Activated T-helper 2 cell treated with anti-CD3 and anti-CD28 coated beads, Interferon-gamma antibody, Interleukin-2, Interleukin-4, amounts not matched to agents 10 μg/mL and 5 μg/mL and 100 μg/mL, durations not matched to agents 14 hours and 24 hours and 36 hours (primary cell): ENCODE measurements at regions not wholly inside any gene's neighbourhood (a gene's known extent, or its start where the extent isn't known, plus 50 kb on each side); places are given as distances from the start of the nearest gene placed in this dataset.

Source experiments
- DNase-seq: peaks from one replicate; pipeline ENCODE4 v3.0.0; 2021; ENCODE audit warnings: low spot score
- H3K27ac Mint-ChIP-seq: one replicate; pipeline ENCODE4 v1.8.0; 2021; ENCODE audit warnings: mixed read lengths
- H3K27me3 Mint-ChIP-seq: one replicate; pipeline ENCODE4 v1.8.0; 2021; ENCODE audit warnings: low read depth, mixed read lengths
- H3K36me3 Mint-ChIP-seq: one replicate; pipeline ENCODE4 v1.8.0; 2021; ENCODE audit warnings: low read depth, mixed read lengths
- H3K4me1 Mint-ChIP-seq: one replicate; pipeline ENCODE4 v1.8.0; 2021; ENCODE audit warnings: low read depth, mixed read lengths
- H3K4me3 Mint-ChIP-seq: one replicate; pipeline ENCODE4 v1.8.0; 2021; ENCODE audit warnings: low read depth, mild to moderate bottlenecking, moderate library complexity, mixed read lengths
- H3K9me3 Mint-ChIP-seq: one replicate; pipeline ENCODE4 v1.8.0; 2021; ENCODE audit warnings: mixed read lengths
- intact Hi-C: fragments of 100-400 bp; cut with micrococcal nuclease; formaldehyde crosslinking; loops from one replicate; pipeline ENCODE4 v1.15.1; 2023

- H3K4me3 Mint-ChIP-seq: peak overlapping the region; percentile 13
- H3K27ac Mint-ChIP-seq: no peak overlapping the region
- no peaks in the 10 kb centered on the region for H3K36me3 Mint-ChIP-seq
- DNase-seq: no peak
- intact Hi-C loops: no loop called here
- no peaks in the 10 kb centered on the region for H3K9me3 Mint-ChIP-seq
- peaks cover 7% of the 10 kb centered on the region for H3K4me1 Mint-ChIP-seq
- H3K27me3 Mint-ChIP-seq: peaks cover 62% of the 10 kb centered on the region
Observed at GRCh38 chr13:94968757-94969086, 256.4 kb upstream of the SOX21 start.

- H3K4me3 Mint-ChIP-seq: peak overlapping the region; percentile 13
- no peaks in the 10 kb centered on the region for H3K9me3 Mint-ChIP-seq
- H3K36me3 Mint-ChIP-seq: no peaks in the 10 kb centered on the region
- H3K4me1 Mint-ChIP-seq: peaks cover 7% of the 10 kb centered on the region
- H3K27me3 Mint-ChIP-seq: peaks cover 67% of the 10 kb centered on the region
- H3K27ac Mint-ChIP-seq: no peak overlapping the region
- intact Hi-C loops: no loop called here
- DNase-seq: no peak
Observed at GRCh38 chr13:94968040-94968756, 255.9 kb upstream of the SOX21 start.

GRCh38 chr13:94967183-94968039, 255.1 kb upstream of the SOX21 start:
- H3K27me3 Mint-ChIP-seq: peaks cover 70% of the 10 kb centered on the region
- intact Hi-C loops: no loop called here
- no peak overlapping the region for H3K27ac Mint-ChIP-seq
- no peaks in the 10 kb centered on the region for H3K9me3 Mint-ChIP-seq
- H3K4me1 Mint-ChIP-seq: peaks cover 7% of the 10 kb centered on the region
- peak overlapping the region; percentile 5 for H3K4me3 Mint-ChIP-seq
- peak; percentile 8 for DNase-seq
- no peaks in the 10 kb centered on the region for H3K36me3 Mint-ChIP-seq

DNA sequence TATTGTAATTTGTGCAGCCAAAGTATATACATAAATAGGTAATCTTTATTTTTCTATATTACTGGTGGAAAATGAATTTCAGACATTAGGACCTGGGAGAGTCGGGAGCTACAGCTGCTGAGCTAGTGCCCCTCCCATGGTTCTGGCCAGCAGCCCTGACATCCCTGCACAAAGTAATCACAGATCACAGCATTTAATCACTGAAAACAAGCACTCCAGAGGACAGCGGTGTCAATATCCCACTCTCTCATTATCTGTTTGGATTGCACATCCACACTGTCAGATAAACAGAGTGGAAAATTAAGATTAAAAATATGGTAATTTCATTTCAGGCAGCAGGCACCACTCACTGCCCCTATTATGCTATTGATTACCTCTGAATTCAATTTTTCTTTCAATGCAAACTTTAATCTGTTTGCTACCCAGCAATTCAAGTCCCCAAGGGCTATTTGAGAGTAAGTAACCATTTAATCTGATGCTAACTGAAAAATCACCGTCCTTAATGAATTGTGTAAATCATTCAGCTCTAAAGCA, 254.1 kb upstream of the SOX21 start:
- Mint-ChIP-seq H3K4me1 (peaks cover 7% of the 10 kb centered on the region), H3K27ac (no peak overlapping the region), H3K9me3 (no peaks in the 10 kb centered on the region), H3K36me3 (no peaks in the 10 kb centered on the region), H3K4me3 (no peak overlapping the region), H3K27me3 (peaks cover 65% of the 10 kb centered on the region)
- intact Hi-C loops: loop anchor here (1.0 kb wide), 1 partner anchor 255 kb away; no protein-coding TSS in a partner anchor
- DNase-seq: no peak

DNA sequence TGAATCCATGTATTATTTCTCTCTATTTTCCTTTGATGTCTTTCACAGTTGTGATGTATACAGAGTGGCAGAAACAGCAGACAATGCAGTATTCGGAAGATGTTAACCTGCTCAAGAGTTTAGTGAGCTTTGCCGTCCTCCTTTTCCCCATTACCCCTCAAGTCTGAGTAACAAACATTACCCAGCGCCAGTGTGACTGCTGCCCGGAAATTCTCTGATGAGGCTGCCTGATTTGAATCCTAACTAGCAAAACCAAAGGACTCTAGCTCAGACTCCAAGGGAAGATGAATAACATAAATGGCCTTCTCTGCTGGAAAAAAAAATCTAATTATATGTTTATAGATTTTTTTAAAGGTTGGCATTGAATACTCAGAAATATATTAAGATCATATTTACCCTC, 247.3 kb upstream of the SOX21 start:
- H3K27me3 Mint-ChIP-seq: peaks cover 29% of the 10 kb centered on the region
- H3K9me3 Mint-ChIP-seq: no peaks in the 10 kb centered on the region
- no peaks in the 10 kb centered on the region for H3K4me1 Mint-ChIP-seq
- intact Hi-C loops: no loop called here
- no peak overlapping the region for H3K4me3 Mint-ChIP-seq
- no peaks in the 10 kb centered on the region for H3K36me3 Mint-ChIP-seq
- no peak overlapping the region for H3K27ac Mint-ChIP-seq
- DNase-seq: no peak

GRCh38 chr13:94956417-94957110, 244.2 kb upstream of the SOX21 start:
- Mint-ChIP-seq H3K9me3 (no peaks in the 10 kb centered on the region), H3K4me3 (no peak overlapping the region), H3K4me1 (no peaks in the 10 kb centered on the region), H3K36me3 (no peaks in the 10 kb centered on the region), H3K27me3 (peaks cover 13% of the 10 kb centered on the region), H3K27ac (no peak overlapping the region)
- no peak for DNase-seq
- intact Hi-C loops: no loop called here

- no peak for DNase-seq
- Mint-ChIP-seq H3K36me3 (no peaks in the 10 kb centered on the region), H3K27ac (no peak overlapping the region), H3K9me3 (no peaks in the 10 kb centered on the region), H3K4me1 (no peaks in the 10 kb centered on the region), H3K27me3 (peaks cover 3% of the 10 kb centered on the region), H3K4me3 (no peak overlapping the region)
- intact Hi-C loops: no loop called here
Observed at GRCh38 chr13:94952787-94953186, 240.4 kb upstream of the SOX21 start.

DNA sequence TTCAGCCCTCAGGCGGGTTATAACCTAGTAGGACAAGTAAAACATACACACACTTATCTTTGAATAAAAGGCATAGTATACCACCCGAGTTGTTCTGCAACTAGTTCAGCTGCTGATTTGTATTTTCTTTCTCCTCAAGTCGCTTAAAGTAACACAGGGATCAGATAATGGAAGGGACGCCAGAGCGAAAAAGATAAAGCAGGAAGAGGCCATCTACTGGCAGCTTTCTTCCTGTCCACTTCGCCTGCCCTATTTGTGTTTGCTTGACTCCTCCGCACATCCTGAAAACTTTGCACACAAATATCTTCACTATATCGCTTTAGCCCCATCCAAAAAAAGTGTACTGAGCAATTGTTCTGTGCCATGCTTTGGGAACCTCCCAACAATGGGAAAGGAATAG, 238.0 kb upstream of the SOX21 start:
- Mint-ChIP-seq H3K4me3 (no peak overlapping the region), H3K4me1 (no peaks in the 10 kb centered on the region), H3K27me3 (peaks cover 3% of the 10 kb centered on the region), H3K9me3 (no peaks in the 10 kb centered on the region), H3K36me3 (no peaks in the 10 kb centered on the region), H3K27ac (no peak overlapping the region)
- DNase-seq: no peak
- intact Hi-C loops: no loop called here

GRCh38 chr13:94947965-94948371, 235.6 kb upstream of the SOX21 start:
- H3K4me3 Mint-ChIP-seq: no peak overlapping the region

GRCh38 chr13:94947392-94947791, 235.0 kb upstream of the SOX21 start:
- Mint-ChIP-seq H3K36me3 (no peaks in the 10 kb centered on the region), H3K27me3 (no peaks in the 10 kb centered on the region), H3K4me3 (no peak overlapping the region), H3K27ac (no peak overlapping the region), H3K9me3 (no peaks in the 10 kb centered on the region), H3K4me1 (no peaks in the 10 kb centered on the region)
- no peak for DNase-seq
- intact Hi-C loops: no loop called here

More at GRCh38 chr13:94947965-94948371, 235.6 kb upstream of the SOX21 start:
- intact Hi-C loops: no loop called here
- H3K36me3 Mint-ChIP-seq: no peaks in the 10 kb centered on the region
- H3K27ac Mint-ChIP-seq: no peak overlapping the region
- H3K27me3 Mint-ChIP-seq: peaks cover 3% of the 10 kb centered on the region
- H3K4me1 Mint-ChIP-seq: no peaks in the 10 kb centered on the region
- no peak for DNase-seq
- no peaks in the 10 kb centered on the region for H3K9me3 Mint-ChIP-seq

- no peak overlapping the region for H3K27ac Mint-ChIP-seq
- no peak overlapping the region for H3K4me3 Mint-ChIP-seq
- no peaks in the 10 kb centered on the region for H3K9me3 Mint-ChIP-seq
- no peaks in the 10 kb centered on the region for H3K4me1 Mint-ChIP-seq
- no peak for DNase-seq
- intact Hi-C loops: no loop called here
- no peaks in the 10 kb centered on the region for H3K36me3 Mint-ChIP-seq
- no peaks in the 10 kb centered on the region for H3K27me3 Mint-ChIP-seq
Observed at GRCh38 chr13:94946039-94946438, 233.7 kb upstream of the SOX21 start.

DNA sequence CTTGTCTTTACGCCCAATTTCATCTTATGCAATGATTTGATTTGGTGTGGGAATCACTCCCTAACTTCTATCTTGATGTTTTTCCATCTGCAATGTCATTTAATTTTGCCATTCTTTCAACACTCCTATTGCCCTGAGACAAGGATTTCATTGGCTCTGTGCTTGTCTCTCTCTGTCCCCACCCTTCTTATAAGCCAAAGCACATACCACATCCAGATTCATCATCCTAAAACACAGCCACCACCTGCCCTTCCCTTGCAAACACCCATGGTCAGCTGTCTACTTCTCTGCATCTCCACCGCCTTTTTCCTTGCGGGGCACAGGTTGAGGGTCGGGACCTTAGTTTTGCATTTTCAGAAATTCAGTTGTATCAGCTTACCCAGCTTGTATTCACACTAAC, 225.8 kb upstream of the SOX21 start:
- no peak overlapping the region for H3K4me3 Mint-ChIP-seq
- DNase-seq: no peak
- H3K4me1 Mint-ChIP-seq: no peaks in the 10 kb centered on the region
- no peak overlapping the region for H3K27ac Mint-ChIP-seq
- no peaks in the 10 kb centered on the region for H3K36me3 Mint-ChIP-seq
- H3K27me3 Mint-ChIP-seq: no peaks in the 10 kb centered on the region
- no peaks in the 10 kb centered on the region for H3K9me3 Mint-ChIP-seq
- intact Hi-C loops: no loop called here

- H3K4me3 Mint-ChIP-seq: no peak overlapping the region
- H3K27me3 Mint-ChIP-seq: no peaks in the 10 kb centered on the region
- no peak for DNase-seq
- peaks cover 4% of the 10 kb centered on the region for H3K9me3 Mint-ChIP-seq
- intact Hi-C loops: no loop called here
- no peak overlapping the region for H3K27ac Mint-ChIP-seq
- H3K36me3 Mint-ChIP-seq: no peaks in the 10 kb centered on the region
- no peaks in the 10 kb centered on the region for H3K4me1 Mint-ChIP-seq
Observed at GRCh38 chr13:94936633-94937032, 224.3 kb upstream of the SOX21 start.
